HG03139 (cell line): ENCODE measurements at regions not wholly inside any gene's neighbourhood (a gene's known extent, or its start where the extent isn't known, plus 50 kb on each side); places are given as distances from the start of the nearest gene placed in this dataset.

Experiments used
- ATAC-seq: cut with Tn5 transposase; IDR thresholded peaks from one replicate; pipeline ENCODE4 v1.9.1; 2021; ENCODE audit not compliant: unreplicated experiment

DNA sequence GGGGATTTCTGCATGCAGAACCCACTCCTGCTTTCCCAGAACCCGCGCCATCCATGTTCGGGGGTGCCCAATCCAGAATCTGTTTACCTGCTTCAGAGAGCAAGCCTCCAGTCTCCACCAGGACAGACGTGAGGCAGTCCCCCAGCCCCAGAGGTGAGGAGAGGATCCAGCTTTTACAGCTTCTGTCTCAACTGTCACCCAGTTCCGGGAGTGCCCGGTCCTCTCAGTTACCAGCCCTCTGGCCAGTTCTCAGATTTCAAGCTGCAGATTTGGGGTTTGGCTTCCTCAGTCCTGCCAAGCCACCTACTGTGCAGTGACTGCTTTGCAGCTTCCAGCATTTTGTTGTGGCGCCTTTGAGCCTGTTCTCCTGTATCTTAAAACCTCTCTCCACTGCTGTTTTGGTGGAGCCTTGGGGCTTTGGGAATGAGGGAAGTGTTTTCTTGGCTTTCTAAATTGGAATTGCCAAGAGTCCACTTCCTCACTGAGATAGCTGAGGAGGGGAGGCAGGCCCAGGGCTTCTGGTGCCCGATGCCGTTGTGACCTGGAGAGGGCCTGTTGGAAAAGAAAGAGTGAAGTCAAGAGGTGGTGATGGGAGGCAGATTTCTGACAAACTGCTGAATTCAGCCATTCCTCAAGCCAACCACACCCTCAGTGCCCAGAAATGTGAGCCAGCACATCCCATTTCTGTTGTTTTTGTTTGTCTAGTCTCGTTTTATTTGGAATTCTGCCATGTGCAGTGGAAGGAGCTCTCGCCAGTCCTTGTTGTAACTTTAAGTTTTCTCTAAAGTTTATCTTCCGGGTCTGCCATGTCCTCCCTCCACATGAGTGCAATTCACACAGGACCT lies 513.4 kb downstream of the TBC1D22A start:
- ATAC-seq, result no peak

GRCh38 chr22:47274196-47274595 lies 511.7 kb downstream of the TBC1D22A start:
- no peak for ATAC-seq

- no peak for ATAC-seq
Measured at GRCh38 chr22:47270463-47271135, 508.1 kb downstream of the TBC1D22A start.

DNA sequence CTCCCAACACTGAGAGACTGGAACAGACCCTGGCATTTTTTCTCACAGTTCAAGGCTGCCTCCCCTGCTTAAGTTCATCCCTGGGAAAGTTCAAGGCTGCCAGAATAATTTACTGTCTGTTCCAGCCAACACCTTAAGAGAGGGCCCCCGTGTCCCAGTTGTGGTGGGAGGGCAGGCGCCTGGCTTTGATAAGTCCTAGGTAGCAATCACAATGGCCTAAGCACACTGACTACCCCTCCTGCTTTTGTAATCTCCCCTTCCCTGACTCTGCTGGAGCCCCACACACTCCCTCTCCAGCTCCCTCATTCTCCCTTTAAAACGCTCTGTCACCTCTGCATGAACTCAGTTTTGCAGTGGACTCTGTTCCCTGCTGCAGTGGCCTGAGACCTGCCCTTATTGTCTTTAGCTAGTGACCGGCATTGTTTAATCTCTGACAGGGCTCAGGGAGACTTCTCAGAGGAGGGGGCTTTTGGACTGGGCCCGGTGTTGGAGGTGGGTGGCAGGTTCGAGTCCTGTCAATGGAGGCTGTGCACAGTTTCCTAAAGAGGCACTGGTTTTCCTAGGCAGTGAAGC lies 507.2 kb downstream of the TBC1D22A start:
- no peak for ATAC-seq

DNA sequence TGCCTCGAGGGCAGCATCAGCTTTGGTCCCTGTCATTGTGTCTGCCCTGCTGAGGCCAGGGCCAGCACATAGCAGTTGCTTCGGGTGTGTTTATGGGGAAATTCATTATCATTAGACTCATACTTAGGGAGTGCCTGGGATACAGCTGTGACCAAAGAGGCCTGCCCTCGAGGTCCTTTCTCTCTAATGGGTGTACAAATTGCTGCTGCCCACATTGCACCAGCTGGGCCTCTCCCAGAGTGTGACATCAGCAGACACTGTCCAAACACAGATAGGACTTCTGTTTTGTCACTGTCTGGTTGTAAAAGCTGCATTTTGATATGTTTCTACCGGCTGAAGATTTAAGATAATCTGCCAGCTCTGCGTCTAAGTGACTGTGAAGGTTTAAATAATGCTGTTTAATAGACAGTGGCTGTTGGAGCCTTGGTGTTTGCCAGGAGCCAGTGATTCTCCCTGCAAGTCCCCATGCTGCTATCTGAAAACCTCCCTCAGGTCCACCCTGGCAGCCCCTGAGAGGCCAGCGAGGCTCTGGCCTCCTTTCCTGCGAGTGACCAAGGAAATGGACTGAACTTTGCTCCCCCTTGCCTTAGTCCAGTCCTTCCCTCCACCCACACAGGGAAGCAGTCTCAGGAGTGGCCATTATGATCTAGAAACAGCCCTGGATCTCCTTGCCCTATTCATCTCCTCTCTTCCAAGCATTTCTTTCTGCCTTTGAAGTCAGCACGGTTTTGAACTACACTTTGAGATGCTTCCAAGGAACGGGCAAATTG lies 505.2 kb downstream of the TBC1D22A start:
- no peak for ATAC-seq

- no peak for ATAC-seq
Measured at GRCh38 chr22:47266329-47266728, 503.9 kb downstream of the TBC1D22A start.

DNA sequence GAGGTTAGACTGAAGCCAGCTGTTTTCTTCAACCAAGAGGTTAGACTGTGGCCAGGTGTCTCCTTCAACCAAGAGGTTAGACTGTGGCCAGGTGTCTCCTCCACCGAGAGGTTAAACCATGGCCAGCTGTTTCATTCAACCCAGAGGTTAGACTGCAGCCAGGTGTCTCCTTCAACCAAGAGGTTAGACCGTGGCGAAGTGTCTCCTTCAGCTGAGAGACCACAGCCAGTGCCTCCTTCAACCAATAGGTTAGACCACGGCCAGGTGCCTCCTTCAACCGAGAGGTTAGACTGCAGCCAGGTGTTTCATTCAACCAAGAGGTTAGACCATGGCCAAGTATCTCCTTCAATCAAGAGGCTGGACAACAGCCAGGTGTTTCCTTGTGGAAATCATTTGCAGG lies 498.1 kb downstream of the TBC1D22A start:
- ATAC-seq, result no peak

DNA sequence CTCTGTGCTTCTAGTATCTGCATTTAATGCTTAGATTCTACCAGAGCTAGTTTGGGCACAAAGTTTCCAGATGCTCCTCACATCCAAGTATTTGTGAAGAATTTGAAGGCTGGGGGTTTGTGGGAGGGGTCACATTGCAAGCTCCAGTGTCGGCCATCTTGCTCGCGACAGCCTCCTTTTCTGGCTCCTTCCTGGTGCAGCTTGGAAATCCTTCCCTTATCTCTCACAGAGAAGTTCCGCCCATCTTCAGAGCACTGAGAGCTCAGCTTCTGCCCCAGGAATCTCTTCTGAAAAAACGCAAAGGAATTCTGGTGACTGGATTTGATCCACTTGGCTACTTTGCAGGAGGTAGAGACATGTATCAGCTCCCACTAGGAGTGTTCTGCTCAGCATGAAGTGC lies 497.5 kb downstream of the TBC1D22A start:
- no peak for ATAC-seq

DNA sequence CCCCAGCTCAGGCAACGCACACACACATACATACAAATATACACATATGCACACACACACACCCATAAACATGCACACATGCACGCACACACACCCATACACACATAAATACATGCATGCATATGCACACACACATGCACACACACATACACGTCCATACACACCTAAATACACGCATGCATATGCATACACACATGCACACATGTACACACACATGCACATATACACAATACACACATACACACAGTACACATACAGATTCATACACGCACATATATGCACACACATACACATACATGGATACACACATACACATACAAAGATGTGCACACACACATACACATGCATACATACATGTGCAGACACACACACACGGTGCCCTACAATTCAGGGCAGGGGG lies 496.6 kb downstream of the TBC1D22A start:
- ATAC-seq, result no peak

- ATAC-seq, result no peak
Measured at GRCh38 chr22:47257976-47258375, 495.5 kb downstream of the TBC1D22A start.

DNA sequence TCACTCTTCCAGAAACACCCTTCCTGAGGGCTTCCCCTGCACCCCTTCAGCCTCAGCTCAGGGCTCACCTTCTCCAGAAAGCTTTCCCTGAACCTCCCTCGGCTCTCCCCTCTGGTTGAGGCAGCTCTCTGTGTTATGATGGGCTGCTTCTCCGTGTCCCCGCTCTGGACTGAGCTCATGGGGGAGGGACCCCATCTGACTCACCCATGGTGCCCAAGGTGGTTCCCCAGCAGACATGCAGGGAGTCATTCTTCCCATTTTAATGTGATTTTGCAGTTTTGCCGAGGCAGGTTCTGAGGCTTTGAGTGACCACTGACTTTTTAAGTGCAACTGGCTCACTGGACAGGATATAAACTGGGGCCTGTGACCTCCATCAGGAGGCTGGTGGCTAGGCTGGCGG lies 495.1 kb downstream of the TBC1D22A start:
- no peak for ATAC-seq

DNA sequence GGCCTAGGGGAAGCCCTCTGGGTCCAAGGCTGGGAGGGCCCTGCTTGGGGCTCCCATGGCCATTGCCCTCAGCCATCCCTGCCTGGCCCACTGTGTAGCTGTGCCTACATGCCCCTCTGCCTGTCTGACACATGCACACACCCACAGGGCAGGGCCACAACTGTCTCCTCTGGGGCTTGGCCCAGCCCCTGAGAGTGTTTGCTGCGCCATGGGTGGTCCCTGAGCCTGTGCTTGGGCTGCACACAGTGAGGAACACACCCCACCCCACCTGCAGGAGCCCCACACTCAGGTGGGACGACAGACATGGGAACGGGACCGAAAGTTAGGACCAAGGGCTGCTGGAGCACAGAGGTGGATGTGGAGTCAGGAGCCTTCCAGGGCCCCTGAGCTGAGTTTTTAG lies 489.5 kb downstream of the TBC1D22A start:
- no peak for ATAC-seq

DNA sequence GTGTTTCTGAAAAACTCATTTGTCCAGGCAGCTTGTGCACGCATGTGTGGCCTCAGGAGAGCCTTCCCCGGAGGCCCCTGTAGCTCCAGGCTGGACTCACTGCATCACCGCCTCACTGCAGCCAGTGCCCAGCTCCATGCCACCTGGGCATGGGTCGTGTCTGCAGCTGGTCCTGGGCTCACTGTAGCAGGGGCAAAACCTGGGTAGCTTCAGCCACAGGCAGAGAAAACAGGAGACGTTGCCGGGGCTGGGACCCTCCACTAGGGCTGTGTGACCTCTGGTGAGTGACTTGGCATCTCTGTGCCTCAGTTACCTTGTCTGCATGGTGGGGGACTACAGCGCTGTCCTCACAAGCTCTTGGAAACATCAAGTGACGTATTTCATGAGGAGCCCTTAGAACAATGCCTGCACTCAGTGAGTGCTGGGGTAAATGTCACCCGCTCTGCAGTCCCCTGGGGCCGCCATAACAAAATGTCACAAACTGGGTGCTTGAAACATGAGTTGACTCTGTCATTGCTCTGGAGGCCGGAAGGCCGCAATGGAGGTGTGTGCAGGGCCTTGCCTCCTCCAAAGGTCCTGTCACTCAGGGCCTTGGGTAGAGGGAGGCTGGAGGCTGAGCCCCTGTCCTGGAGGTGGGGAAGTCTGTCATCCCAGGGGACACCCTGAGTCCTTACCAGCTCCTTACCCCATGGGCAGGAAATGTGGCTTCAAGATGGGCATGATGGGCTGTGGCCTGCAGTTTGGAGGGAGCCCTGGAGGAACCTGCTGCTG lies 488.7 kb downstream of the TBC1D22A start:
- ATAC-seq, result no peak

- no peak for ATAC-seq
Measured at GRCh38 chr22:47249370-47249928, 487.0 kb downstream of the TBC1D22A start.

- ATAC-seq, result no peak
Measured at GRCh38 chr22:47248925-47249324, 486.5 kb downstream of the TBC1D22A start.

GRCh38 chr22:47247579-47248240 lies 485.3 kb downstream of the TBC1D22A start:
- ATAC-seq, result no peak

- no peak for ATAC-seq
Measured at GRCh38 chr22:47245786-47246185, 483.3 kb downstream of the TBC1D22A start.

DNA sequence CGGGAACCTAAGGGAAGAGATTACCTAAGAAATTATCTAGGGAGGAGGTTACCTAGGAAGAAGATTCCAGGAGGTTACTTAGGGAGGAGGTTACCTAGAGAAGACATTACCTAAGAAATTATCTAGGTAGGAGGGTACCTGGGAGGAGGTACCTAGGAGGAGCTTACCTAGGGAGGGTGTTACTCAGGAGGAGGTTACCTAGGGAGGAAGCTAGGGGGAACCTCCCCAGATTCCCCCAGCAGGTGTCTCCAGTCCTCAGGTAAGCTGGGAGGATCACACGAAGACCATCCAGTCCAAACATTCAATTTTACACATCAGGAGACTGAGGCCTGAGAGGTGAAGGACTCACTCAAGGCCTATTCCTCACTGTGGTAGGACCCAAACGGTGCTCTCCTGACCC lies 482.8 kb downstream of the TBC1D22A start:
- ATAC-seq, result no peak

- no peak for ATAC-seq
Measured at GRCh38 chr22:47240116-47240515, 477.7 kb downstream of the TBC1D22A start.

GRCh38 chr22:47239474-47239860 lies 477.0 kb downstream of the TBC1D22A start:
- ATAC-seq, result no peak
